HEK293 (cell line): ENCODE measurements at regions not wholly inside any gene's neighbourhood (a gene's known extent, or its start where the extent isn't known, plus 50 kb on each side); places are given as distances from the start of the nearest gene placed in this dataset.

Experiments
- ZNF433 ChIP-seq: fragments of 450-650 bp; formaldehyde crosslinking; IDR thresholded peaks from 2 replicates; pipeline ENCODE4 v1.5.1; 2016; ENCODE audit warnings: missing biosample characterization, missing genetic modification characterization, low read depth
- ZNF660 ChIP-seq: fragments of 450-650 bp; IDR thresholded peaks from 2 replicates; pipeline ENCODE4 v1.5.1; 2018; ENCODE audit warnings: missing biosample characterization, mild to moderate bottlenecking, missing genetic modification characterization
- ZNF701 ChIP-seq: fragments of 450-650 bp; formaldehyde crosslinking; IDR thresholded peaks from 2 replicates; pipeline ENCODE4 v1.5.1; 2016; ENCODE audit warnings: missing biosample characterization, missing genetic modification characterization
- ZNF791 ChIP-seq: fragments of 450-650 bp; formaldehyde crosslinking; IDR thresholded peaks from 2 replicates; pipeline ENCODE4 v1.5.1; 2016; ENCODE audit warnings: missing biosample characterization, missing genetic modification characterization
- ZNF792 ChIP-seq: fragments of 450-650 bp; formaldehyde crosslinking; IDR thresholded peaks from 2 replicates; pipeline ENCODE4 v1.5.1; 2016; ENCODE audit warnings: missing biosample characterization, missing genetic modification characterization
- TF ChIP-seq, protein P1 (sequence below): fragments of 450-650 bp; formaldehyde crosslinking; IDR thresholded peaks from 2 replicates; pipeline ENCODE4 v1.5.1; 2016; ENCODE audit warnings: missing biosample characterization, missing genetic modification characterization
- TF ChIP-seq, protein P2 (sequence below): IDR thresholded peaks from 2 replicates; pipeline ENCODE4 v1.6.1; 2011; ENCODE audit warnings: mild to moderate bottlenecking, low read depth, low read length, borderline replicate concordance
- TF ChIP-seq, protein P3 (sequence below): fragments of 450-650 bp; formaldehyde crosslinking; IDR thresholded peaks from 2 replicates; pipeline ENCODE4 v1.5.1; 2017; ENCODE audit warnings: missing biosample characterization, missing genetic modification characterization
- TF ChIP-seq, protein P4 (sequence below): fragments of 450-650 bp; formaldehyde crosslinking; IDR thresholded peaks from 2 replicates; pipeline ENCODE4; 2016; ENCODE audit warnings: missing biosample characterization, missing genetic modification characterization
- TF ChIP-seq, protein P5 (sequence below): fragments of 450-650 bp; formaldehyde crosslinking; IDR thresholded peaks from 2 replicates; pipeline ENCODE4 v1.5.1; 2016; ENCODE audit warnings: missing biosample characterization, missing genetic modification characterization

DNA sequence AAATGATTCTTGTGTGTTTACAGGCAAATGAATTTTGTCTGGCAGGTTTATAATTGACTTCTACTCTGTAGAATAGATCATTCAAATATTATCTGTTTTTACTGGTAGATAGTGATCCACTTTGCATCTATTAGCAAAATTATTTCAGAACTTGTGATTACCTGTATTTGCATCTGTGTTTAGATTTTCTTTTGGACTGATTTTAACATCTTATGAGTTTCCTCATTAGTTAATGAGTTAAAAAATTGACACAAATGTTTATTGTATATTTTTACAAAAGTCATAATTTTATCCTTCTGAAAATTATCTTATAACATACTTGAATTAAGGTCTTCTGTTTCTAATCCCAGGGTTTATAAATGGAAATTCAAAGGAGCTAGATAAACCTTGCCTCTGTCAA is 132.0 kb upstream of the KCNJ16 start:
- TF ChIP-seq, protein P1, sequence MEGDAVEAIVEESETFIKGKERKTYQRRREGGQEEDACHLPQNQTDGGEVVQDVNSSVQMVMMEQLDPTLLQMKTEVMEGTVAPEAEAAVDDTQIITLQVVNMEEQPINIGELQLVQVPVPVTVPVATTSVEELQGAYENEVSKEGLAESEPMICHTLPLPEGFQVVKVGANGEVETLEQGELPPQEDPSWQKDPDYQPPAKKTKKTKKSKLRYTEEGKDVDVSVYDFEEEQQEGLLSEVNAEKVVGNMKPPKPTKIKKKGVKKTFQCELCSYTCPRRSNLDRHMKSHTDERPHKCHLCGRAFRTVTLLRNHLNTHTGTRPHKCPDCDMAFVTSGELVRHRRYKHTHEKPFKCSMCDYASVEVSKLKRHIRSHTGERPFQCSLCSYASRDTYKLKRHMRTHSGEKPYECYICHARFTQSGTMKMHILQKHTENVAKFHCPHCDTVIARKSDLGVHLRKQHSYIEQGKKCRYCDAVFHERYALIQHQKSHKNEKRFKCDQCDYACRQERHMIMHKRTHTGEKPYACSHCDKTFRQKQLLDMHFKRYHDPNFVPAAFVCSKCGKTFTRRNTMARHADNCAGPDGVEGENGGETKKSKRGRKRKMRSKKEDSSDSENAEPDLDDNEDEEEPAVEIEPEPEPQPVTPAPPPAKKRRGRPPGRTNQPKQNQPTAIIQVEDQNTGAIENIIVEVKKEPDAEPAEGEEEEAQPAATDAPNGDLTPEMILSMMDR, result no peak
- TF ChIP-seq, protein P2, sequence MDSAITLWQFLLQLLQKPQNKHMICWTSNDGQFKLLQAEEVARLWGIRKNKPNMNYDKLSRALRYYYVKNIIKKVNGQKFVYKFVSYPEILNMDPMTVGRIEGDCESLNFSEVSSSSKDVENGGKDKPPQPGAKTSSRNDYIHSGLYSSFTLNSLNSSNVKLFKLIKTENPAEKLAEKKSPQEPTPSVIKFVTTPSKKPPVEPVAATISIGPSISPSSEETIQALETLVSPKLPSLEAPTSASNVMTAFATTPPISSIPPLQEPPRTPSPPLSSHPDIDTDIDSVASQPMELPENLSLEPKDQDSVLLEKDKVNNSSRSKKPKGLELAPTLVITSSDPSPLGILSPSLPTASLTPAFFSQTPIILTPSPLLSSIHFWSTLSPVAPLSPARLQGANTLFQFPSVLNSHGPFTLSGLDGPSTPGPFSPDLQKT, result no peak
- TF ChIP-seq, protein P3, sequence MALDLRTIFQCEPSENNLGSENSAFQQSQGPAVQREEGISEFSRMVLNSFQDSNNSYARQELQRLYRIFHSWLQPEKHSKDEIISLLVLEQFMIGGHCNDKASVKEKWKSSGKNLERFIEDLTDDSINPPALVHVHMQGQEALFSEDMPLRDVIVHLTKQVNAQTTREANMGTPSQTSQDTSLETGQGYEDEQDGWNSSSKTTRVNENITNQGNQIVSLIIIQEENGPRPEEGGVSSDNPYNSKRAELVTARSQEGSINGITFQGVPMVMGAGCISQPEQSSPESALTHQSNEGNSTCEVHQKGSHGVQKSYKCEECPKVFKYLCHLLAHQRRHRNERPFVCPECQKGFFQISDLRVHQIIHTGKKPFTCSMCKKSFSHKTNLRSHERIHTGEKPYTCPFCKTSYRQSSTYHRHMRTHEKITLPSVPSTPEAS (tag by site-specific recombination), result no peak
- no peak for TF ChIP-seq ZNF791
- TF ChIP-seq ZNF792, result no peak
- TF ChIP-seq, protein P4, sequence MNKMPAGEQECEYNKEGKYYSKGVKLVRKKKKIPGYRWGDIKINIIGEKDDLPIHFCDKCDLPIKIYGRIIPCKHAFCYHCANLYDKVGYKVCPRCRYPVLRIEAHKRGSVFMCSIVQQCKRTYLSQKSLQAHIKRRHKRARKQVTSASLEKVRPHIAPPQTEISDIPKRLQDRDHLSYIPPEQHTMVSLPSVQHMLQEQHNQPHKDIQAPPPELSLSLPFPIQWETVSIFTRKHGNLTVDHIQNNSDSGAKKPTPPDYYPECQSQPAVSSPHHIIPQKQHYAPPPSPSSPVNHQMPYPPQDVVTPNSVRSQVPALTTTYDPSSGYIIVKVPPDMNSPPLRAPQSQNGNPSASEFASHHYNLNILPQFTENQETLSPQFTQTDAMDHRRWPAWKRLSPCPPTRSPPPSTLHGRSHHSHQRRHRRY (tag by site-specific recombination), result no peak
- TF ChIP-seq ZNF660, result no peak
- TF ChIP-seq ZNF433 (tag by site-specific recombination), result no peak
- TF ChIP-seq, protein P5, sequence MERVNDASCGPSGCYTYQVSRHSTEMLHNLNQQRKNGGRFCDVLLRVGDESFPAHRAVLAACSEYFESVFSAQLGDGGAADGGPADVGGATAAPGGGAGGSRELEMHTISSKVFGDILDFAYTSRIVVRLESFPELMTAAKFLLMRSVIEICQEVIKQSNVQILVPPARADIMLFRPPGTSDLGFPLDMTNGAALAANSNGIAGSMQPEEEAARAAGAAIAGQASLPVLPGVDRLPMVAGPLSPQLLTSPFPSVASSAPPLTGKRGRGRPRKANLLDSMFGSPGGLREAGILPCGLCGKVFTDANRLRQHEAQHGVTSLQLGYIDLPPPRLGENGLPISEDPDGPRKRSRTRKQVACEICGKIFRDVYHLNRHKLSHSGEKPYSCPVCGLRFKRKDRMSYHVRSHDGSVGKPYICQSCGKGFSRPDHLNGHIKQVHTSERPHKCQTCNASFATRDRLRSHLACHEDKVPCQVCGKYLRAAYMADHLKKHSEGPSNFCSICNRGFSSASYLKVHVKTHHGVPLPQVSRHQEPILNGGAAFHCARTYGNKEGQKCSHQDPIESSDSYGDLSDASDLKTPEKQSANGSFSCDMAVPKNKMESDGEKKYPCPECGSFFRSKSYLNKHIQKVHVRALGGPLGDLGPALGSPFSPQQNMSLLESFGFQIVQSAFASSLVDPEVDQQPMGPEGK (tag by site-specific recombination), result no peak
- TF ChIP-seq ZNF701 (tag by site-specific recombination), result no peak
